Erythroblast (primary cell): ENCODE measurements at regions not wholly inside any gene's neighbourhood (a gene's known extent, or its start where the extent isn't known, plus 50 kb on each side); places are given as distances from the start of the nearest gene placed in this dataset.

ENCODE experiments used
- GATA1 ChIP-seq: IDR thresholded peaks from 2 replicates; pipeline ENCODE4 v1.6.1; 2011; ENCODE audit warnings: low read depth, mild to moderate bottlenecking, control low read depth, low read length, moderate library complexity
- POLR2A ChIP-seq: IDR thresholded peaks from 2 replicates; pipeline ENCODE4 v1.6.1; 2011; ENCODE audit warnings: mild to moderate bottlenecking, low read length

DNA sequence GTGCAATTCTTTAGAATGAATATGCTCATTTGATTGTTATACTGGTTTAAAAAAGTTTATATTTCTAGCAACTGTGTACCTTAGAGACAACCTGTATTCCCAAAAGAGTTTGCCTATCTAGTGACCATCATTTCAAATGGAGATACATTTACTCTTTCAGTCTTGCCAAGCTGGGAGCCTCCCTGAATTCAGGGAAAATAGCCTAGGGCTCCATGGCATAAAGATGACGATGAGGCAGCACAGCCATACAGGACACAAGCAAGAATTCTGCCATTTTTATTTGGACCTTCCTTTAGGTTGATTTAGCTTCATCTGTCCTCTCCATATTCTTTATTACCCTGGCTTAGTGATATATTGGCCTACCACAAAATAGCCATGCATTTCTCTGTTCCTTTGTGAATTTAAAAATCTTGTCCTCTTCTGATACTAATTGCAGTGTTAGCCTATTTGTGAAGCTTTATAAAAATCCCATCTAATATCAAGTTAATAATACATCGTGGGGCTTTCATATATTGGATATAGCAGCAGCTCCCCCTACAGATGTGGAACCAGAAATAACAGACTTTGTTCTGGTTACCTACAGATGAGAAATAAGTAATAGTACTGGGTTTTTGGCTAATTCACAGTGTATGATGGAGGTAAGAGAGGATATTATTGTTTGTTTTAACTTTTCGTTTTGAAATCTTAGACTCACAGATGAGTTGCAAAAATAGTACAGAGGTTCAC lies 1661.9 kb upstream of the PIK3C3 start:
- no peak for TF ChIP-seq POLR2A
- TF ChIP-seq GATA1, result no peak
